Ishikawa (cell line): ENCODE measurements at regions not wholly inside any gene's neighbourhood (a gene's known extent, or its start where the extent isn't known, plus 50 kb on each side); places are given as distances from the start of the nearest gene placed in this dataset.
A peak's percentile ranks its signal among the peaks of the same experiment; 100 is the strongest.

ENCODE experiments used
- CEBPB ChIP-seq: IDR thresholded peaks from 2 replicates; pipeline ENCODE4 v1.6.1; 2012
- CREB1 ChIP-seq: IDR thresholded peaks from 2 replicates; pipeline ENCODE4 v1.6.1; 2012; ENCODE audit warnings: low read depth
- EGR1 ChIP-seq: IDR thresholded peaks from 2 replicates; pipeline ENCODE4 v1.6.1; 2012
- EP300 ChIP-seq: IDR thresholded peaks from 2 replicates; pipeline ENCODE4 v1.6.1; 2012; ENCODE audit warnings: borderline replicate concordance
- FOXM1 ChIP-seq: IDR thresholded peaks from 2 replicates; pipeline ENCODE4 v1.6.1; 2012; ENCODE audit warnings: low read depth, borderline replicate concordance
- NFIC ChIP-seq: IDR thresholded peaks from 2 replicates; pipeline ENCODE4 v1.6.1; 2012
- RAD21 ChIP-seq: IDR thresholded peaks from 2 replicates; pipeline ENCODE4 v1.6.1; 2012; ENCODE audit warnings: low read depth
- TAF1 ChIP-seq: IDR thresholded peaks from 2 replicates; pipeline ENCODE4 v1.6.1; 2012; ENCODE audit warnings: low read depth, mild to moderate bottlenecking
- TCF12 ChIP-seq: IDR thresholded peaks from 2 replicates; pipeline ENCODE4 v1.6.1; 2012; ENCODE audit warnings: low read depth
- TEAD4 ChIP-seq: IDR thresholded peaks from 2 replicates; pipeline ENCODE4 v1.6.1; 2012
- YY1 ChIP-seq: IDR thresholded peaks from 2 replicates; pipeline ENCODE4 v1.6.1; 2012; ENCODE audit warnings: low read depth
- ZBTB7A ChIP-seq: IDR thresholded peaks from 2 replicates; pipeline ENCODE4 v1.6.1; 2012; ENCODE audit warnings: low read depth
- TF ChIP-seq, protein P1 (sequence below): IDR thresholded peaks from 2 replicates; pipeline ENCODE4 v1.6.1; 2012; ENCODE audit warnings: low read depth, mild to moderate bottlenecking
- TF ChIP-seq, protein P2 (sequence below): IDR thresholded peaks from 2 replicates; pipeline ENCODE4 v1.6.1; 2012
- TF ChIP-seq, protein P3 (sequence below): IDR thresholded peaks from 2 replicates; pipeline ENCODE4 v1.6.1; 2012

DNA sequence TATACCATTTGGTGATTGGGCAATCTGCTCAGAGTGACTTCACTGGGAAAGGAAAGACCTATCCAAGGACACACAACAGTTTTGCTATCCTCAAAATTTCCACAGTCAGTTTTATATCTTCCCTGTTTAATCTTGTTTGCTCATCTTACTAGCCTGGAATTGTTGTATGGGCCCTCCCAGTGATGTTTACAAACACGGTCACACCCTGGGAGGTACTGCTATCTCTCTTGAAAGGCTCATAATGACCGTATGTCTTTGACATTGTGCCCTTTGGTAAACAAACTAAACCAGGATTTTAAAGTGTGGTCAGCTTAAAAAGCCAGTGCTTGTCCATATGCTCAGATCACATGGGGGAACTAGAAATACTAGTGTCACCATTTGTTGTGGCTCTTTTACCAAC lies 277.0 kb downstream of the CDH2 start:
- no peak for TF ChIP-seq YY1
- peak; percentile 28; the same call in 1 of the 2 replicates for TF ChIP-seq CEBPB

DNA sequence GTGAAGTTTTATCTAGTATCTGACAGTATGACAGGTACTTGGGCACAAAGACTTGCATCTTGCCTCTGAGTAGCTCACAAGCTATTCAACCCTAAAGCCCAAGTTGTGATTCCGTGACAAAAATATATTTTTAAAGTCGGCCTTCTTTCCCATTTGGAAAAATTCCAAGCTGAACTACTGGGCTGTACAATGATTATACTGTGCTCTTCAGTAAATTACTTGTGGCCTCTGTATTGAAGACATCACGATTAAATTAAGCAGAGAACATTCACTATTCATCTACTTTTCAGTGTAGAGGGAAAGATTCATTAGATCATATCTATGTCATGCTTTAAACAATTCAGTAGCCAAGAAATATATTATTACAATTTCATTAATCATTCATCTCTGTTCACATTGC lies 282.2 kb downstream of the CDH2 start:
- TF ChIP-seq YY1 (no peak), EP300 (no peak), ZBTB7A (no peak)

DNA sequence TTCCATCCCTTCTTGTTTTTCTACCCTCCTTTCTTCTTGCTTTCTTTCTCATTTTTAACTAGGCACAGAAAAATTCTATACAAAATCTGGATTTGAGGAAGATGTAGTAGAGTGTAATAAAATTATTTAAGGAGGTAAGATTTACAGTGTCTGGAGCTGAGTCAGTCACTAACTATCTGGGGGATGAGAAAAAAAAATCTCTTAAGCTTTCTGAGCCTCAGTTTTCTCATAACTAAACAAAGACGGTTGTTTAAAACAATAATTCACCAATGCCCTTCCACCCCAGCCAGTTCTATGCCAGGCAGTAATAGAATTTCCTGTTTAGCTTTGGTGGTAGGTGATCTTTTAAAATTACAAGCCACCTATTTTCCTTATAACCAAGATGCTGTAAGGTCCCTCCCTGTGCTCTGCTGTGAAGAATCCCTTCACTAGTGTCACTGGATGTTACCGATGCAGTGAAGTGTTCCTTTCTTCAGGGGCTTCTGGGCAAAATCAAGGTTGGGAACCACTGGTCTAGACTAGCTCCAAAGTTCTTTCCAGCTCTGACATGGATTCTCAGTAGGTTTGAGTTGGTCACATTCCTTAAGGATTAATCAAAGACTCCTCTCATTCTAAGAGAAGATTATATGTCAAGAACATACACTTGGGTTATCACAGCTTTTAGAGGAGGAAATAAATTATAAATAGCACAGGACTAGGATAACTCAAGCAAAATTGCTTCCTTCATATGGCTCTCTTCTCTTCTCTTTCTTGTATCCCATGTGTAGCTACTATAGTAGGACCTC lies 289.0 kb downstream of the CDH2 start:
- TF ChIP-seq CEBPB, result no peak
- TF ChIP-seq EGR1, result no peak
- TF ChIP-seq EP300, result no peak
- TF ChIP-seq, protein P1, sequence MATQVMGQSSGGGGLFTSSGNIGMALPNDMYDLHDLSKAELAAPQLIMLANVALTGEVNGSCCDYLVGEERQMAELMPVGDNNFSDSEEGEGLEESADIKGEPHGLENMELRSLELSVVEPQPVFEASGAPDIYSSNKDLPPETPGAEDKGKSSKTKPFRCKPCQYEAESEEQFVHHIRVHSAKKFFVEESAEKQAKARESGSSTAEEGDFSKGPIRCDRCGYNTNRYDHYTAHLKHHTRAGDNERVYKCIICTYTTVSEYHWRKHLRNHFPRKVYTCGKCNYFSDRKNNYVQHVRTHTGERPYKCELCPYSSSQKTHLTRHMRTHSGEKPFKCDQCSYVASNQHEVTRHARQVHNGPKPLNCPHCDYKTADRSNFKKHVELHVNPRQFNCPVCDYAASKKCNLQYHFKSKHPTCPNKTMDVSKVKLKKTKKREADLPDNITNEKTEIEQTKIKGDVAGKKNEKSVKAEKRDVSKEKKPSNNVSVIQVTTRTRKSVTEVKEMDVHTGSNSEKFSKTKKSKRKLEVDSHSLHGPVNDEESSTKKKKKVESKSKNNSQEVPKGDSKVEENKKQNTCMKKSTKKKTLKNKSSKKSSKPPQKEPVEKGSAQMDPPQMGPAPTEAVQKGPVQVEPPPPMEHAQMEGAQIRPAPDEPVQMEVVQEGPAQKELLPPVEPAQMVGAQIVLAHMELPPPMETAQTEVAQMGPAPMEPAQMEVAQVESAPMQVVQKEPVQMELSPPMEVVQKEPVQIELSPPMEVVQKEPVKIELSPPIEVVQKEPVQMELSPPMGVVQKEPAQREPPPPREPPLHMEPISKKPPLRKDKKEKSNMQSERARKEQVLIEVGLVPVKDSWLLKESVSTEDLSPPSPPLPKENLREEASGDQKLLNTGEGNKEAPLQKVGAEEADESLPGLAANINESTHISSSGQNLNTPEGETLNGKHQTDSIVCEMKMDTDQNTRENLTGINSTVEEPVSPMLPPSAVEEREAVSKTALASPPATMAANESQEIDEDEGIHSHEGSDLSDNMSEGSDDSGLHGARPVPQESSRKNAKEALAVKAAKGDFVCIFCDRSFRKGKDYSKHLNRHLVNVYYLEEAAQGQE, result no peak
- no peak for TF ChIP-seq CREB1
- no peak for TF ChIP-seq FOXM1
- TF ChIP-seq ZBTB7A, result no peak
- no peak for TF ChIP-seq TEAD4
- TF ChIP-seq TCF12, result no peak
- no peak for TF ChIP-seq YY1
- no peak for TF ChIP-seq NFIC

DNA sequence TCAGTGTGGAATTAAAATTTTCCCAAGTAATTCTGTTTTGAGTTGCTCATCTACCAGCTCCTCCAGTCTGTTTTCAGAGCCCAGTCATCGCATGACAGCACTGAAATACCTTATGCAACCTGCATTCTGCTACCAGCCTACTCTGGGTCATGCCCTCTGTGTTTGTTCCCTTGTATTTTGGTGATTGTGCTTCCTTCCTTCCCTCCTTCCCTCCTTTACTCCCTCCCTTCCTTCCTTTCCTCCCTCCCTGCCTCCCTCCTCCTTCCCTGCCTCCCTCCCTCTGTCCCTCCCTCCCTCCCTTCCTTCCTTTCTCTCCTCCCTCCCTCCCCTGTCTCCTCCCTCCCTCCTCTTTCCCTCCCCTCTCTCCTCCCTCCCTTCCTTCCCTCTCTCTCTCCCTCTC lies 289.6 kb downstream of the CDH2 start:
- no peak for TF ChIP-seq TAF1
- no peak for TF ChIP-seq EGR1
- no peak for TF ChIP-seq FOXM1
- no peak for TF ChIP-seq EP300
- TF ChIP-seq CEBPB, result no peak

DNA sequence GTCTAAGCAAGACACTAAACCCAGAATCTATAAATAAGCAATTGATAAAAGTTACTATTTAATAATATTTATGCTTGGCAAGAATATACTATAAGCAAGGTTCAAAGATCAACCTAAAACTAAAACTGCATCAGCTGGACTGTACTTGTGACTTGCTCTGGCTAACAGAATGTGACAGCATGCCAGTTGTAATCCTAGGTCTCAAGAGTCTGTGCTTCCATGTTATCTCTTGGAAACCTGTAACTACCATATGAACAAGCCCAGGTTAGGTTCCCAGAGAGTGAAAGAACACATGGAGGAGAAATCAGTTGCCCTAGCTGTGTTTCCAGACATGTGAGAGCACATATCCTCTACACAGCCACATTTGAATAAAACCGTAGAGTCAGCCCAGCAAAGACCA lies 297.4 kb downstream of the CDH2 start:
- TF ChIP-seq ZBTB7A (no peak), CEBPB (no peak), EP300 (no peak), RAD21 (no peak), CREB1 (no peak), TAF1 (no peak), TEAD4 (no peak)
- TF ChIP-seq, protein P2, sequence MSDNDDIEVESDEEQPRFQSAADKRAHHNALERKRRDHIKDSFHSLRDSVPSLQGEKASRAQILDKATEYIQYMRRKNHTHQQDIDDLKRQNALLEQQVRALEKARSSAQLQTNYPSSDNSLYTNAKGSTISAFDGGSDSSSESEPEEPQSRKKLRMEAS, result no peak

DNA sequence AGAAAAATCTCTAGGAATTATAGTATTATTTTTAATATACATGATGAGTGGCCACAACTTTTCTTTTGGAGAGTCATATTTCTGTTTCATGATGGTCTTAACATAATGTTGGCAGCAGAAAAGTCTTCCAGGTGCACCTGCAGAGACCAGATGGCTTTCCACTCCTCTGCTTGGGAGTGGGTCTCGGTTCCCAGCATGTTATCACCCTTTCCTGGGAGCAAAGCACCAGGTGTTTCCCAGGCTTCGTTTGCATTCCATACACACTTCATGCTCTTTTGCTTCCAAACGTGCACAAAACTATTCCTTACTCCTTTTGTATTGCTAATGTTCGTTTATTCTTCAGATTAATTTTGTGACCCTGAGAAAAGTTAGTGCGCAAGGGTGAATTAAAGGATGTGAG lies 305.2 kb downstream of the CDH2 start:
- no peak for TF ChIP-seq NFIC
- TF ChIP-seq EP300, result peak; percentile 68; the same call in 1 of the 2 replicates
- TF ChIP-seq CREB1, result no peak
- TF ChIP-seq CEBPB, result no peak
- TF ChIP-seq TCF12, result peak; percentile 82
- TF ChIP-seq FOXM1, result no peak
- TF ChIP-seq, protein P1, result no peak
- no peak for TF ChIP-seq ZBTB7A
- TF ChIP-seq, protein P2, result no peak
- TF ChIP-seq, protein P3, sequence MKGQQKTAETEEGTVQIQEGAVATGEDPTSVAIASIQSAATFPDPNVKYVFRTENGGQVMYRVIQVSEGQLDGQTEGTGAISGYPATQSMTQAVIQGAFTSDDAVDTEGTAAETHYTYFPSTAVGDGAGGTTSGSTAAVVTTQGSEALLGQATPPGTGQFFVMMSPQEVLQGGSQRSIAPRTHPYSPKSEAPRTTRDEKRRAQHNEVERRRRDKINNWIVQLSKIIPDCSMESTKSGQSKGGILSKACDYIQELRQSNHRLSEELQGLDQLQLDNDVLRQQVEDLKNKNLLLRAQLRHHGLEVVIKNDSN, result no peak
- TF ChIP-seq EGR1, result no peak
- no peak for TF ChIP-seq RAD21
- peak; percentile 25; the same call in 1 of the 2 replicates for TF ChIP-seq TEAD4

DNA sequence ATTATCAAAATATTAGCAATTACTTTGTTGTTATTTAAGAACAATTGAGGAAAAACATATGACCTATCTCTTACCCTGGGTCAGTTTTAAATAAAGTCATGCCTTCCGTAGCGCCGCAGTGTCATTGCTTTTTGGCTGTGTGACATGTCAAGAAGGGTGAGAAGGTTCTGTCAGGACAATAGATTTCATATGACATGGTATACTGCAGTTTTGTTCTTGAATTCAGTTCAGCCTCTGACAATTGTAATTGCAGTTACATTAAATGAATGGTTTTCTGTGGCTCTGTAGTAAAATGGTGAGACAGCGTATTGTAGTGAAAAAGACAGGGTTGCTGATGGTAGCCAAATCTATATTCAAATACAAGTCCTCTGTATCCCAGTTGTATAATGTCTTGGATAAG lies 307.2 kb downstream of the CDH2 start:
- TF ChIP-seq RAD21 (no peak), EP300 (no peak), FOXM1 (no peak), CREB1 (no peak), ZBTB7A (no peak), CEBPB (no peak), TCF12 (no peak), TEAD4 (no peak), YY1 (no peak), EGR1 (no peak), NFIC (no peak)
- TF ChIP-seq, protein P1, result no peak
- TF ChIP-seq, protein P2, result no peak
- TF ChIP-seq, protein P3, result no peak
